GM10847 (cell line): ENCODE measurements at regions not wholly inside any gene's neighbourhood (a gene's known extent, or its start where the extent isn't known, plus 50 kb on each side); places are given as distances from the start of the nearest gene placed in this dataset.

Experiments used
- POLR2A ChIP-seq: IDR thresholded peaks from 2 replicates; pipeline ENCODE4 v1.6.1; 2011; ENCODE audit not compliant: insufficient read length; ENCODE audit errors: extremely low read depth

- TF ChIP-seq POLR2A: no peak
Measured at GRCh38 chr5:91256142-91256524, 127.0 kb downstream of the ARRDC3 start.

GRCh38 chr5:91255396-91256141 lies 127.5 kb downstream of the ARRDC3 start:
- no peak for TF ChIP-seq POLR2A

- no peak for TF ChIP-seq POLR2A
Measured at GRCh38 chr5:91252916-91253315, 130.2 kb downstream of the ARRDC3 start.

GRCh38 chr5:91245871-91246270 lies 137.2 kb downstream of the ARRDC3 start:
- no peak for TF ChIP-seq POLR2A

- TF ChIP-seq POLR2A: no peak
Measured at GRCh38 chr5:91245074-91245452, 138.1 kb downstream of the ARRDC3 start.

GRCh38 chr5:91244380-91245073 lies 138.6 kb downstream of the ARRDC3 start:
- TF ChIP-seq POLR2A: no peak

GRCh38 chr5:91243852-91244251 lies 139.3 kb downstream of the ARRDC3 start:
- no peak for TF ChIP-seq POLR2A

GRCh38 chr5:91243286-91243685 lies 139.8 kb downstream of the ARRDC3 start:
- TF ChIP-seq POLR2A: no peak

- TF ChIP-seq POLR2A: no peak
Measured at GRCh38 chr5:91240175-91240574, 142.9 kb downstream of the ARRDC3 start.

GRCh38 chr5:91235271-91235694 lies 147.8 kb downstream of the ARRDC3 start:
- no peak for TF ChIP-seq POLR2A

GRCh38 chr5:91232523-91232922 lies 150.6 kb downstream of the ARRDC3 start:
- TF ChIP-seq POLR2A: no peak

GRCh38 chr5:91229031-91229727 lies 153.9 kb downstream of the ARRDC3 start:
- TF ChIP-seq POLR2A: no peak

- no peak for TF ChIP-seq POLR2A
Measured at GRCh38 chr5:91228188-91228587, 154.9 kb downstream of the ARRDC3 start.

- no peak for TF ChIP-seq POLR2A
Measured at GRCh38 chr5:91225848-91226686, 157.1 kb downstream of the ARRDC3 start.

GRCh38 chr5:91224969-91225368 lies 158.1 kb downstream of the ARRDC3 start:
- no peak for TF ChIP-seq POLR2A
